H9 (cell line): ENCODE measurements at regions not wholly inside any gene's neighbourhood (a gene's known extent, or its start where the extent isn't known, plus 50 kb on each side); places are given as distances from the start of the nearest gene placed in this dataset.

ENCODE experiments used
- DNase-seq: peaks from one replicate; pipeline ENCODE4 v3.0.0-alpha.2; 2017
- H2AFZ ChIP-seq: one replicate; pipeline ENCODE4 v1.6.1; 2013; ENCODE audit warnings: mild to moderate bottlenecking, low read length, control low read depth, moderate library complexity
- H2AK5ac ChIP-seq: 2 replicates; pipeline ENCODE4 v1.6.1; 2013; ENCODE audit warnings: low read length, control low read depth, mixed read lengths; ENCODE audit not compliant: insufficient read length
- H2BK120ac ChIP-seq: one replicate; pipeline ENCODE4 v1.6.1; 2013; ENCODE audit warnings: low read depth, mild to moderate bottlenecking, low read length, control low read depth, inconsistent platforms; ENCODE audit not compliant: poor library complexity, severe bottlenecking
- H2BK12ac ChIP-seq: 2 replicates; pipeline ENCODE4 v1.6.1; 2013; ENCODE audit warnings: low read length, control low read depth, mixed read lengths, low read depth; ENCODE audit not compliant: insufficient read length
- H2BK15ac ChIP-seq: 2 replicates; pipeline ENCODE4 v1.6.1; 2013; ENCODE audit warnings: low read depth, low read length, control low read depth
- H2BK20ac ChIP-seq: one replicate; pipeline ENCODE4 v1.6.1; 2013; ENCODE audit warnings: low read depth, mild to moderate bottlenecking, low read length, control low read depth, inconsistent platforms; ENCODE audit not compliant: poor library complexity, severe bottlenecking
- H2BK5ac ChIP-seq: 2 replicates; pipeline ENCODE4 v1.6.1; 2013; ENCODE audit warnings: low read length, control low read depth, mixed read lengths; ENCODE audit not compliant: insufficient read length
- H3K14ac ChIP-seq: 2 replicates; pipeline ENCODE4 v1.6.1; 2013; ENCODE audit warnings: low read length, control low read depth; ENCODE audit not compliant: insufficient read depth
- H3K18ac ChIP-seq: 2 replicates; pipeline ENCODE4 v1.6.1; 2013; ENCODE audit warnings: low read depth, mild to moderate bottlenecking, mixed read lengths, low read length, control low read depth; ENCODE audit not compliant: insufficient read length
- H3K23ac ChIP-seq: 2 replicates; pipeline ENCODE4 v1.6.1; 2013; ENCODE audit warnings: low read length, control low read depth, mixed read lengths, low read depth; ENCODE audit not compliant: insufficient read length
- H3K23me2 ChIP-seq: 2 replicates; pipeline ENCODE4 v1.6.1; 2013; ENCODE audit warnings: low read depth, mild to moderate bottlenecking, mixed read lengths, low read length, control low read depth; ENCODE audit not compliant: insufficient read length, poor library complexity, severe bottlenecking
- H3K27ac ChIP-seq: 2 replicates; pipeline ENCODE4 v1.5.1; 2013; ENCODE audit warnings: low read length, control low read depth, mixed read lengths, low read depth; ENCODE audit not compliant: insufficient read length
- H3K27me3 ChIP-seq: 2 replicates; pipeline ENCODE4 v1.6.1; 2013; ENCODE audit warnings: low read length, control low read depth, inconsistent platforms; ENCODE audit not compliant: insufficient read depth
- H3K4ac ChIP-seq: 2 replicates; pipeline ENCODE4 v1.6.1; 2013; ENCODE audit warnings: low read depth, mild to moderate bottlenecking, control low read depth, inconsistent platforms, low read length, moderate library complexity
- H3K4me1 ChIP-seq: 2 replicates; pipeline ENCODE4 v1.6.1; 2013; ENCODE audit warnings: low read length, control low read depth, inconsistent platforms; ENCODE audit not compliant: insufficient read depth
- H3K4me2 ChIP-seq: 2 replicates; pipeline ENCODE4 v1.6.1; 2013; ENCODE audit warnings: low read length, control low read depth, mixed read lengths; ENCODE audit not compliant: insufficient read length, insufficient read depth
- H3K56ac ChIP-seq: 2 replicates; pipeline ENCODE4 v1.6.1; 2013; ENCODE audit warnings: low read depth, mild to moderate bottlenecking, mixed read lengths, low read length, control low read depth; ENCODE audit not compliant: insufficient read length
- H3K79me1 ChIP-seq: 2 replicates; pipeline ENCODE4 v1.6.1; 2013; ENCODE audit warnings: low read depth, mild to moderate bottlenecking, moderate library complexity, low read length, control low read depth, inconsistent platforms; ENCODE audit not compliant: insufficient read depth, poor library complexity, severe bottlenecking
- H3K79me2 ChIP-seq: 2 replicates; pipeline ENCODE4 v1.6.1; 2013; ENCODE audit warnings: low read length, control low read depth, inconsistent platforms; ENCODE audit not compliant: insufficient read depth
- H3K9ac ChIP-seq: 2 replicates; pipeline ENCODE4 v1.6.1; 2013; ENCODE audit warnings: low read length, control low read depth, mixed read lengths; ENCODE audit not compliant: insufficient read length; ENCODE audit errors: extremely low read depth
- H3K9me3 ChIP-seq: one replicate; pipeline ENCODE4 v1.6.1; 2013; ENCODE audit warnings: low read depth, low read length, inconsistent platforms; ENCODE audit not compliant: control insufficient read depth
- H3T11ph ChIP-seq: one replicate; pipeline ENCODE4 v1.6.1; 2013; ENCODE audit warnings: mild to moderate bottlenecking, low read length, control low read depth, inconsistent platforms
- H4K20me1 ChIP-seq: one replicate; pipeline ENCODE4 v1.6.1; 2013; ENCODE audit not compliant: control insufficient read depth, insufficient read length, insufficient read depth
- H4K5ac ChIP-seq: 2 replicates; pipeline ENCODE4 v1.6.1; 2013; ENCODE audit warnings: low read depth, mild to moderate bottlenecking, mixed read lengths, low read length, control low read depth; ENCODE audit not compliant: insufficient read length
- H4K8ac ChIP-seq: replicated peaks from 2 replicates; pipeline ENCODE4 v1.6.1; 2013; ENCODE audit warnings: low read length, control low read depth, mixed read lengths, low read depth; ENCODE audit not compliant: insufficient read length
- H4K91ac ChIP-seq: 2 replicates; pipeline ENCODE4 v1.6.1; 2013; ENCODE audit warnings: low read depth, mild to moderate bottlenecking, moderate library complexity, mixed read lengths, low read length, control low read depth; ENCODE audit not compliant: insufficient read length
- H3K27ac Mint-ChIP-seq, 3 experiments: 2 replicates in 2 of 3; 3 replicates in 1 of 3; pipeline ENCODE4 v1.8.0; 2020 to 2021; ENCODE audit warnings: mixed read lengths in 3 of 3, mild to moderate bottlenecking in 1 of 3, moderate library complexity in 1 of 3
- H3K27me3 Mint-ChIP-seq: 2 replicates; pipeline ENCODE4 v1.8.0; 2021; ENCODE audit warnings: low read depth, mild to moderate bottlenecking, moderate library complexity, mixed read lengths
- H3K36me3 Mint-ChIP-seq, 3 experiments: 2 replicates in 2 of 3; 3 replicates in 1 of 3; pipeline ENCODE4 v1.8.0; 2020 to 2021; ENCODE audit warnings: low read depth in 3 of 3, mixed read lengths in 3 of 3; ENCODE audit not compliant: insufficient read depth in 1 of 3
- H3K4me1 Mint-ChIP-seq, 2 experiments: 2 replicates each; pipeline ENCODE4 v1.8.0; 2020; ENCODE audit warnings: mixed read lengths in 2 of 2
- H3K4me3 Mint-ChIP-seq, 2 experiments: 2 replicates in 1 of 2; 3 replicates in 1 of 2; pipeline ENCODE4 v1.8.0; 2020 to 2021; ENCODE audit warnings: mild to moderate bottlenecking in 2 of 2, mixed read lengths in 2 of 2, moderate library complexity in 1 of 2
- H3K9me3 Mint-ChIP-seq, 2 experiments: 2 replicates in 1 of 2; 3 replicates in 1 of 2; pipeline ENCODE4 v1.8.0; 2020; ENCODE audit warnings: mild to moderate bottlenecking in 2 of 2, mixed read lengths in 2 of 2, moderate library complexity in 1 of 2
- WGBS: extraction: QIAGEN DNeasy Blood & Tissue Kit; methylation state at CpG from one replicate; pipeline ENCODE4 v1.1.7; 2013; ENCODE audit warnings: missing lambda C conversion rate, low lambda C conversion rate, mixed read lengths; ENCODE audit not compliant: insufficient read length; ENCODE audit errors: extremely low coverage; 5-methylcytosine and 5-hydroxymethylcytosine counted together
- TF ChIP-seq, protein P1 (sequence below): fragments of 200-600 bp; sonication (generic); conservative IDR thresholded peaks from 3 replicates; pipeline ENCODE4 v1.8.0; 2021; ENCODE audit warnings: antibody characterized with exemption, mild to moderate bottlenecking

- no peaks in the 10 kb centered on the region for H3K27me3 ChIP-seq
- no peak overlapping the region for H2BK5ac ChIP-seq
- Mint-ChIP-seq H3K9me3 (no peaks in the 10 kb centered on the region; a peak in 1 of 5 replicates), H3K27me3 (no peaks in the 10 kb centered on the region), H3K4me3 (no peak overlapping the region), H3K27ac (no peak overlapping the region), H3K4me1 (no peaks in the 10 kb centered on the region), H3K36me3 (no peaks in the 10 kb centered on the region)
- no peak overlapping the region for H3K18ac ChIP-seq
- H3K4me2 ChIP-seq = no peak overlapping the region
- no peaks in the 10 kb centered on the region for H3K79me1 ChIP-seq
- H4K5ac ChIP-seq = no peak overlapping the region
- no peak for DNase-seq
- H3K14ac ChIP-seq = no peak overlapping the region
- no peak overlapping the region for H2BK12ac ChIP-seq
- H3K27ac ChIP-seq = no peak overlapping the region
- no CpG with 5 or more reads among the region's 2 CpGs for WGBS
- no peak overlapping the region for H2BK120ac ChIP-seq
- H3T11ph ChIP-seq = no peak overlapping the region
- no peaks in the 10 kb centered on the region for H4K20me1 ChIP-seq
- no peak overlapping the region for H3K4ac ChIP-seq
- H2BK20ac ChIP-seq = no peak overlapping the region
- no peak overlapping the region for H2AK5ac ChIP-seq
- no peaks in the 10 kb centered on the region for H3K4me1 ChIP-seq
- H3K9me3 ChIP-seq = no peaks in the 10 kb centered on the region
- no peak overlapping the region for H4K91ac ChIP-seq
- H2BK15ac ChIP-seq = no peak overlapping the region
- no peak overlapping the region for H3K56ac ChIP-seq
- no peak overlapping the region for H4K8ac ChIP-seq
- no peaks in the 10 kb centered on the region for H3K23me2 ChIP-seq
- no peak overlapping the region for H3K9ac ChIP-seq
- H2AFZ ChIP-seq = no peak overlapping the region
- no peaks in the 10 kb centered on the region for H3K79me2 ChIP-seq
- TF ChIP-seq, protein P1, sequence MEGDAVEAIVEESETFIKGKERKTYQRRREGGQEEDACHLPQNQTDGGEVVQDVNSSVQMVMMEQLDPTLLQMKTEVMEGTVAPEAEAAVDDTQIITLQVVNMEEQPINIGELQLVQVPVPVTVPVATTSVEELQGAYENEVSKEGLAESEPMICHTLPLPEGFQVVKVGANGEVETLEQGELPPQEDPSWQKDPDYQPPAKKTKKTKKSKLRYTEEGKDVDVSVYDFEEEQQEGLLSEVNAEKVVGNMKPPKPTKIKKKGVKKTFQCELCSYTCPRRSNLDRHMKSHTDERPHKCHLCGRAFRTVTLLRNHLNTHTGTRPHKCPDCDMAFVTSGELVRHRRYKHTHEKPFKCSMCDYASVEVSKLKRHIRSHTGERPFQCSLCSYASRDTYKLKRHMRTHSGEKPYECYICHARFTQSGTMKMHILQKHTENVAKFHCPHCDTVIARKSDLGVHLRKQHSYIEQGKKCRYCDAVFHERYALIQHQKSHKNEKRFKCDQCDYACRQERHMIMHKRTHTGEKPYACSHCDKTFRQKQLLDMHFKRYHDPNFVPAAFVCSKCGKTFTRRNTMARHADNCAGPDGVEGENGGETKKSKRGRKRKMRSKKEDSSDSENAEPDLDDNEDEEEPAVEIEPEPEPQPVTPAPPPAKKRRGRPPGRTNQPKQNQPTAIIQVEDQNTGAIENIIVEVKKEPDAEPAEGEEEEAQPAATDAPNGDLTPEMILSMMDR = no peak
- no peak overlapping the region for H3K23ac ChIP-seq
These were observed 709.8 kb downstream of the KCTD16 start for GRCh38 chr5:144880513-144880912.
